NT2/D1 (cell line): ENCODE measurements at regions not wholly inside any gene's neighbourhood (a gene's known extent, or its start where the extent isn't known, plus 50 kb on each side); places are given as distances from the start of the nearest gene placed in this dataset.

ENCODE experiments used
- SUZ12 ChIP-seq: IDR thresholded peaks from 2 replicates; pipeline ENCODE4 v1.6.1; 2011; ENCODE audit not compliant: insufficient read length, insufficient read depth; ENCODE audit errors: extremely low read depth
- YY1 ChIP-seq: IDR thresholded peaks from 2 replicates; pipeline ENCODE4 v1.6.1; 2011; ENCODE audit not compliant: insufficient read length, insufficient read depth
- ZNF274 ChIP-seq: IDR thresholded peaks from 2 replicates; pipeline ENCODE4 v1.6.1; 2011; ENCODE audit warnings: mild to moderate bottlenecking, low read depth, low read length

GRCh38 chr1:208714323-208714722, 470.1 kb upstream of the PLXNA2 start:
- no peak for TF ChIP-seq YY1
- no peak for TF ChIP-seq ZNF274
- TF ChIP-seq SUZ12: no peak
